Fibroblast of skin of right quadriceps (primary cell): ENCODE measurements at regions not wholly inside any gene's neighbourhood (a gene's known extent, or its start where the extent isn't known, plus 50 kb on each side); places are given as distances from the start of the nearest gene placed in this dataset.
"Not testable (repeated sequence)": the region's sequence is repeated elsewhere in the genome, so short reads cannot be mapped to it uniquely, and the experiment has no call there.

Source experiments
- DNase-seq: peaks from one replicate; pipeline ENCODE4 v3.0.0-alpha.2; 2013

GRCh38 chr2:34785206-34785785 is 1186.2 kb upstream of the FAM98A start:
- DNase-seq, result no peak

- no peak for DNase-seq
These were observed 1185.6 kb upstream of the FAM98A start for GRCh38 chr2:34784701-34785100.

- not testable (repeated sequence) for DNase-seq
These were observed 1151.6 kb upstream of the FAM98A start for GRCh38 chr2:34750742-34751141.

- no peak for DNase-seq
These were observed 1148.5 kb upstream of the FAM98A start for GRCh38 chr2:34747643-34748042.

GRCh38 chr2:34738691-34739090 is 1139.6 kb upstream of the FAM98A start:
- no peak for DNase-seq

- no peak for DNase-seq
These were observed 1138.0 kb upstream of the FAM98A start for GRCh38 chr2:34737146-34737545.

GRCh38 chr2:34736482-34736881 is 1137.4 kb upstream of the FAM98A start:
- no peak for DNase-seq

- DNase-seq, result no peak
These were observed 1135.6 kb upstream of the FAM98A start for GRCh38 chr2:34734662-34735061.

GRCh38 chr2:34734042-34734441 is 1134.9 kb upstream of the FAM98A start:
- no peak for DNase-seq

- no peak for DNase-seq
These were observed 1132.2 kb upstream of the FAM98A start for GRCh38 chr2:34731292-34731691.

- no peak for DNase-seq
These were observed 1130.7 kb upstream of the FAM98A start for GRCh38 chr2:34729845-34730244.

GRCh38 chr2:34724107-34724506 is 1125.0 kb upstream of the FAM98A start:
- DNase-seq, result no peak

- DNase-seq, result no peak
These were observed 1124.6 kb upstream of the FAM98A start for GRCh38 chr2:34723683-34724082.

- no peak for DNase-seq
These were observed 1120.1 kb upstream of the FAM98A start for GRCh38 chr2:34719206-34719605.

- no peak for DNase-seq
These were observed 1106.6 kb upstream of the FAM98A start for GRCh38 chr2:34705551-34706247.

- no peak for DNase-seq
These were observed 1104.2 kb upstream of the FAM98A start for GRCh38 chr2:34703292-34703691.

- not testable (repeated sequence) for DNase-seq
These were observed 1103.3 kb upstream of the FAM98A start for GRCh38 chr2:34702391-34702790.

- not testable (repeated sequence) for DNase-seq
These were observed 1078.5 kb upstream of the FAM98A start for GRCh38 chr2:34677591-34677990.

GRCh38 chr2:34677119-34677531 is 1078.0 kb upstream of the FAM98A start:
- DNase-seq, result not testable (repeated sequence)

GRCh38 chr2:34670482-34670881 is 1071.4 kb upstream of the FAM98A start:
- no peak for DNase-seq

GRCh38 chr2:34666821-34667220 is 1067.7 kb upstream of the FAM98A start:
- no peak for DNase-seq

GRCh38 chr2:34664266-34664665 is 1065.2 kb upstream of the FAM98A start:
- DNase-seq, result no peak

- DNase-seq, result no peak
These were observed 1064.2 kb upstream of the FAM98A start for GRCh38 chr2:34663314-34663713.

GRCh38 chr2:34660741-34661140 is 1061.6 kb upstream of the FAM98A start:
- no peak for DNase-seq

GRCh38 chr2:34656632-34657031 is 1057.5 kb upstream of the FAM98A start:
- DNase-seq, result no peak
